ENCODE measurements at regions not wholly inside any gene's neighbourhood (a gene's known extent, or its start where the extent isn't known, plus 50 kb on each side); places are given as distances from the start of the nearest gene placed in this dataset.
"Not testable (repeated sequence)": the region's sequence is repeated elsewhere in the genome, so short reads cannot be mapped to it uniquely, and the experiment has no call there.

DNA sequence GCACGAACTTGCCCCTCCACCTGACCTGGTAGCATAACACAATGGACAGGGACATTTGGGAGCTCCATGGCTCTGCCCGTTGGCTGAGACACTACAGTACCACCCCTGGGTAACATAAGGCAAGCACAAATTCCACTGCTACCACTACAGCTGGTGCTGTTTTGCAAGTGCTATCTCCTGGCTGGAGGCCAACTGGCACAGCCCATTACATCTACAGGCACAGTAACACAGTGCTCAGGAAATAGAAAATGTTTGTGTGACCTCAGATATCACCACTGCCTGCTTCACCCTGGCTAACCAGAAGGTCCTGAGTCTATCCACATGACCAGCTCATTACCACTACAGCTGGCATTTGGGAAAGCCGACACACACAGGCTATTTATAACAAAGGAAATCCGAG, 631.1 kb upstream of the MBL2 start:
- H3K27ac ChIP-seq (ENCODE audit: low read depth, low read length): no peak overlapping the region
- H3K79me2 ChIP-seq (ENCODE audit: control insufficient read depth, insufficient read depth, low read length, unreplicated experiment): no peaks in the 10 kb centered on the region
- H3K36me3 ChIP-seq (ENCODE audit: insufficient read depth, low read length): no peaks in the 10 kb centered on the region
- H3K4me3 ChIP-seq (ENCODE audit: low read depth, low read length): no peak overlapping the region
- H3K4me1 ChIP-seq (ENCODE audit: control insufficient read depth, insufficient read depth, low read length, unreplicated experiment): no peaks in the 10 kb centered on the region
- H2AFZ ChIP-seq (ENCODE audit: low read length, unreplicated experiment): no peak overlapping the region
- H3K27me3 ChIP-seq (ENCODE audit: insufficient read depth, low read length): no peaks in the 10 kb centered on the region

DNA sequence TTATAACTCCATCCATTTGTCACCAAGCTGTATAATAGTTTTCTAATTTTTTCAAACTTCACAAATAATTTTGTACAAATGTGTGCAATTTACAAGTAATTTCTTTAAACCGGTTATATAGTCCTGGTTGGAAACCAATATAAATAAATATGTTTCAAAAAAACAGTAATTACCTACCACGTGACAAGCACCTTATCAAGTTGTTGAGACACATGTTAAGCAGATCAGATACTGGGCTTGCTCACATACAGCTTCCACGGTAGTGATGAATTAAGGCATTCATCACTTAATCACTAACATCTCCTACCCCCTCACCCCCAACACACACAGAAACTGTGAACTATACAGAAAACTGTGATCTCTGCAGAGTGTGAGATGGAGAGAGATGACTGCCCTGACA, 630.0 kb upstream of the MBL2 start:
- no peaks in the 10 kb centered on the region for H3K27me3 ChIP-seq (ENCODE audit: insufficient read depth, low read length)
- H3K4me3 ChIP-seq (ENCODE audit: low read depth, low read length): no peak overlapping the region
- no peaks in the 10 kb centered on the region for H3K4me1 ChIP-seq (ENCODE audit: control insufficient read depth, insufficient read depth, low read length, unreplicated experiment)
- H3K79me2 ChIP-seq (ENCODE audit: control insufficient read depth, insufficient read depth, low read length, unreplicated experiment): no peaks in the 10 kb centered on the region
- H2AFZ ChIP-seq (ENCODE audit: low read length, unreplicated experiment): no peak overlapping the region
- H3K36me3 ChIP-seq (ENCODE audit: insufficient read depth, low read length): no peaks in the 10 kb centered on the region
- no peak overlapping the region for H3K27ac ChIP-seq (ENCODE audit: low read depth, low read length)

DNA sequence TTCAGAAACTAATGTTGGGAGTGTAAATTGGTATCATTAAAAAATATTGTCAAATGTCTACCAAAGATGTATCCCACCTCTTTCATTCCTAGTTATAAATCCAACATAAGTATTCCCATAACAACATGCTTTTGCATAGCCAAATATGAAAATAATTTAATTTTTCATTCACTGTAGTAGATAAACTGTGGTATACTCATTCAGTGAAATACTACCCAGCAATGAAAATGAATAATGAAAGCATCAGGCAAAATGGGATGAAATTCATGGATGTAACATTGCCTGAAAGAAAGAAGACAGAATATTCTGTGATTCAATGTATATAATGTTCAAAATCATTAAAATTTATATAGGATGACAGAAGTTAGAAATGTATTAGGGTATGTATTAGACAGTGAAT, 629.0 kb upstream of the MBL2 start:
- Histone ChIP-seq H3K27me3 (ENCODE audit: insufficient read depth, low read length) (no peaks in the 10 kb centered on the region), H3K4me3 (ENCODE audit: low read depth, low read length) (no peak overlapping the region), H2AFZ (ENCODE audit: low read length, unreplicated experiment) (no peak overlapping the region), H3K4me1 (ENCODE audit: control insufficient read depth, insufficient read depth, low read length, unreplicated experiment) (no peaks in the 10 kb centered on the region), H3K27ac (ENCODE audit: low read depth, low read length) (no peak overlapping the region), H3K79me2 (ENCODE audit: control insufficient read depth, insufficient read depth, low read length, unreplicated experiment) (no peaks in the 10 kb centered on the region), H3K36me3 (ENCODE audit: insufficient read depth, low read length) (no peaks in the 10 kb centered on the region)

GRCh38 chr10:53396876-53397275, 624.3 kb upstream of the MBL2 start:
- H3K36me3 ChIP-seq (ENCODE audit: insufficient read depth, low read length): no peaks in the 10 kb centered on the region
- H3K27ac ChIP-seq (ENCODE audit: low read depth, low read length): no peak overlapping the region
- H2AFZ ChIP-seq (ENCODE audit: low read length, unreplicated experiment): no peak overlapping the region
- no peaks in the 10 kb centered on the region for H3K4me1 ChIP-seq (ENCODE audit: control insufficient read depth, insufficient read depth, low read length, unreplicated experiment)
- no peak overlapping the region for H3K4me3 ChIP-seq (ENCODE audit: low read depth, low read length)
- H3K79me2 ChIP-seq (ENCODE audit: control insufficient read depth, insufficient read depth, low read length, unreplicated experiment): no peaks in the 10 kb centered on the region
- no peaks in the 10 kb centered on the region for H3K27me3 ChIP-seq (ENCODE audit: insufficient read depth, low read length)

DNA sequence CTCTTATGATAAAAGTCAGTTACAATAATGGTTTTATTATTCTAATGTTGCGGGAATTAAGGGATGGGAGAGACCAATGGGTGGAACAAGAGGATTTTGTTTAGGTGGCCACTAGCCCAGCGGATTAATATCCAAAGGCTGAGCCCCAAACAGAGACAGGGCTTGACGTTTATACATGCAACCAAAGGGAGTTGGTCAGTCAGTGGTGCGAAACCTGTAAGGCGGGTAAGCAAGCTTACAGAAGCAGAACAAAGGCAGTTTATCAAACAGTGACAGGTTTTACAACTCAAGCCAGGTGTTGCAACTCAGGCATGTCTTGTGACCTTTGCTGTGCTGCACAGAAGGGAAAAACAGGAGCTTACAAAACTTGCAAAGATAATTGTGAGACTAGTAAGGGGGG, 622.9 kb upstream of the MBL2 start:
- Histone ChIP-seq H3K79me2 (ENCODE audit: control insufficient read depth, insufficient read depth, low read length, unreplicated experiment) (no peaks in the 10 kb centered on the region), H3K36me3 (ENCODE audit: insufficient read depth, low read length) (no peaks in the 10 kb centered on the region), H2AFZ (ENCODE audit: low read length, unreplicated experiment) (no peak overlapping the region), H3K27ac (ENCODE audit: low read depth, low read length) (no peak overlapping the region), H3K4me1 (ENCODE audit: control insufficient read depth, insufficient read depth, low read length, unreplicated experiment) (no peaks in the 10 kb centered on the region), H3K4me3 (ENCODE audit: low read depth, low read length) (no peak overlapping the region), H3K27me3 (ENCODE audit: insufficient read depth, low read length) (no peaks in the 10 kb centered on the region)

- no peaks in the 10 kb centered on the region for H3K4me1 ChIP-seq (ENCODE audit: control insufficient read depth, insufficient read depth, low read length, unreplicated experiment)
- H3K79me2 ChIP-seq (ENCODE audit: control insufficient read depth, insufficient read depth, low read length, unreplicated experiment): no peaks in the 10 kb centered on the region
- no peaks in the 10 kb centered on the region for H3K27me3 ChIP-seq (ENCODE audit: insufficient read depth, low read length)
- no peaks in the 10 kb centered on the region for H3K36me3 ChIP-seq (ENCODE audit: insufficient read depth, low read length)
- H3K4me3 ChIP-seq (ENCODE audit: low read depth, low read length): no peak overlapping the region
- H2AFZ ChIP-seq (ENCODE audit: low read length, unreplicated experiment): no peak overlapping the region
- H3K27ac ChIP-seq (ENCODE audit: low read depth, low read length): no peak overlapping the region
Measured at GRCh38 chr10:53387562-53387961, 615.0 kb upstream of the MBL2 start.

GRCh38 chr10:53382543-53382942, 610.0 kb upstream of the MBL2 start:
- H3K27ac ChIP-seq (ENCODE audit: low read depth, low read length): no peak overlapping the region
- H3K79me2 ChIP-seq (ENCODE audit: control insufficient read depth, insufficient read depth, low read length, unreplicated experiment): no peaks in the 10 kb centered on the region
- no peak overlapping the region for H3K4me3 ChIP-seq (ENCODE audit: low read depth, low read length)
- no peaks in the 10 kb centered on the region for H3K4me1 ChIP-seq (ENCODE audit: control insufficient read depth, insufficient read depth, low read length, unreplicated experiment)
- H3K36me3 ChIP-seq (ENCODE audit: insufficient read depth, low read length): no peaks in the 10 kb centered on the region
- no peak overlapping the region for H2AFZ ChIP-seq (ENCODE audit: low read length, unreplicated experiment)
- H3K27me3 ChIP-seq (ENCODE audit: insufficient read depth, low read length): no peaks in the 10 kb centered on the region

GRCh38 chr10:53379956-53380355, 607.4 kb upstream of the MBL2 start:
- Histone ChIP-seq H2AFZ (ENCODE audit: low read length, unreplicated experiment) (no peak overlapping the region), H3K4me1 (ENCODE audit: control insufficient read depth, insufficient read depth, low read length, unreplicated experiment) (no peaks in the 10 kb centered on the region), H3K4me3 (ENCODE audit: low read depth, low read length) (no peak overlapping the region), H3K79me2 (ENCODE audit: control insufficient read depth, insufficient read depth, low read length, unreplicated experiment) (no peaks in the 10 kb centered on the region), H3K27ac (ENCODE audit: low read depth, low read length) (no peak overlapping the region), H3K36me3 (ENCODE audit: insufficient read depth, low read length) (no peaks in the 10 kb centered on the region), H3K27me3 (ENCODE audit: insufficient read depth, low read length) (no peaks in the 10 kb centered on the region)

DNA sequence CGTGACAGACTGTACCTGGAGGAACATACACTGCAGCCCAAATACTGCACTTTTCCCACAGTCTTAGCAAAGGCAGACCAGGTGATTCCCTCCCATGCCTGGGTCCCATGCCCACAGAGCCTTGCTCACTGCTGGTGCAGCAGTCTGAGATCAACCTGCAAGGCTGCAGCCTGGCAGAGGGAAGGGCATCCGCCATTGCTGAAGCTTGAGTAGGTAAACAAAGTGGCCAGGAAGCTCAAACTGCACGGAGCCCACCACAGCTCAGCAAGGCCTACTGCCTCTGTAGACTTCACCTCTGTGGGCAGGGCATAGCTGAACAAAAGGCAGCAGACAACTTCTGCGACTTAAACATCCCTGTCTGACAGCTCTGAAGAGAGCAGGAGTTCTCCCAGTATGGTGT, 597.8 kb upstream of the MBL2 start:
- Histone ChIP-seq H2AFZ (ENCODE audit: low read length, unreplicated experiment) (no peak overlapping the region), H3K27ac (ENCODE audit: low read depth, low read length) (no peak overlapping the region), H3K36me3 (ENCODE audit: insufficient read depth, low read length) (no peaks in the 10 kb centered on the region), H3K4me1 (ENCODE audit: control insufficient read depth, insufficient read depth, low read length, unreplicated experiment) (no peaks in the 10 kb centered on the region), H3K27me3 (ENCODE audit: insufficient read depth, low read length) (no peaks in the 10 kb centered on the region), H3K4me3 (ENCODE audit: low read depth, low read length) (no peak overlapping the region), H3K79me2 (ENCODE audit: control insufficient read depth, insufficient read depth, low read length, unreplicated experiment) (no peaks in the 10 kb centered on the region)

- H2AFZ ChIP-seq (ENCODE audit: low read length, unreplicated experiment): no peak overlapping the region
- no peaks in the 10 kb centered on the region for H3K4me1 ChIP-seq (ENCODE audit: control insufficient read depth, insufficient read depth, low read length, unreplicated experiment)
- H3K27me3 ChIP-seq (ENCODE audit: insufficient read depth, low read length): no peaks in the 10 kb centered on the region
- H3K4me3 ChIP-seq (ENCODE audit: low read depth, low read length): no peak overlapping the region
- H3K79me2 ChIP-seq (ENCODE audit: control insufficient read depth, insufficient read depth, low read length, unreplicated experiment): no peaks in the 10 kb centered on the region
- H3K36me3 ChIP-seq (ENCODE audit: insufficient read depth, low read length): no peaks in the 10 kb centered on the region
- H3K27ac ChIP-seq (ENCODE audit: low read depth, low read length): no peak overlapping the region
Measured at GRCh38 chr10:53361936-53362335, 589.4 kb upstream of the MBL2 start.

DNA sequence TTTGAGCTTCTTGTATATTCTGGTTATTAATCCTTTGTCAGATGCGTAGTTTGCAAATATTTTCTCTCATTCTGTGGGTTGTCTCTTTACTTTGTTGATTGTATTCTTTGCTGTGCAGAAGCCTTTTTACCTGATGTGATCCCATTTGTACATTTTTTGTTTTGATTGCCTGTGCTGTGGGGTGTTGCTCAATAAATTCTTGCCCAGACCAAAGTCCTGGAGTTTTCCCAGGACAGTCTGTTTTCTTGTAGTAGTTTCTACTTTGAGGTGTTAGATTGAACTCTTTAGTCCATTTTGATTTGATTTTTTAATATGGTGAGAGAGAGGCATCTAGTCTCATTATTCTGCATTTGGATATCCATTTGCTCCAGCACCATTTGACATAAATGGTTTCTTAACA, 588.7 kb upstream of the MBL2 start:
- Histone ChIP-seq H3K79me2 (ENCODE audit: control insufficient read depth, insufficient read depth, low read length, unreplicated experiment) (no peaks in the 10 kb centered on the region), H2AFZ (ENCODE audit: low read length, unreplicated experiment) (no peak overlapping the region), H3K4me1 (ENCODE audit: control insufficient read depth, insufficient read depth, low read length, unreplicated experiment) (no peaks in the 10 kb centered on the region), H3K4me3 (ENCODE audit: low read depth, low read length) (no peak overlapping the region), H3K27ac (ENCODE audit: low read depth, low read length) (no peak overlapping the region), H3K36me3 (ENCODE audit: insufficient read depth, low read length) (no peaks in the 10 kb centered on the region), H3K27me3 (ENCODE audit: insufficient read depth, low read length) (no peaks in the 10 kb centered on the region)

- not testable (repeated sequence) for H3K27me3 ChIP-seq (ENCODE audit: insufficient read depth, low read length); H3K4me3 ChIP-seq (ENCODE audit: low read depth, low read length); H3K36me3 ChIP-seq (ENCODE audit: insufficient read depth, low read length); H3K4me1 ChIP-seq (ENCODE audit: control insufficient read depth, insufficient read depth, low read length, unreplicated experiment); H3K79me2 ChIP-seq (ENCODE audit: control insufficient read depth, insufficient read depth, low read length, unreplicated experiment); H3K27ac ChIP-seq (ENCODE audit: low read depth, low read length); H2AFZ ChIP-seq (ENCODE audit: low read length, unreplicated experiment)
Measured at GRCh38 chr10:53358978-53359377, 586.4 kb upstream of the MBL2 start.

All from ACC112 (cell line).